GM18519 (cell line): ENCODE measurements at regions not wholly inside any gene's neighbourhood (a gene's known extent, or its start where the extent isn't known, plus 50 kb on each side); places are given as distances from the start of the nearest gene placed in this dataset.

Experiments
- ATAC-seq: cut with Tn5 transposase; IDR thresholded peaks from one replicate; pipeline ENCODE4 v1.9.1; 2021; ENCODE audit warnings: mild to moderate bottlenecking, moderate library complexity; ENCODE audit not compliant: unreplicated experiment, low FRiP score

DNA sequence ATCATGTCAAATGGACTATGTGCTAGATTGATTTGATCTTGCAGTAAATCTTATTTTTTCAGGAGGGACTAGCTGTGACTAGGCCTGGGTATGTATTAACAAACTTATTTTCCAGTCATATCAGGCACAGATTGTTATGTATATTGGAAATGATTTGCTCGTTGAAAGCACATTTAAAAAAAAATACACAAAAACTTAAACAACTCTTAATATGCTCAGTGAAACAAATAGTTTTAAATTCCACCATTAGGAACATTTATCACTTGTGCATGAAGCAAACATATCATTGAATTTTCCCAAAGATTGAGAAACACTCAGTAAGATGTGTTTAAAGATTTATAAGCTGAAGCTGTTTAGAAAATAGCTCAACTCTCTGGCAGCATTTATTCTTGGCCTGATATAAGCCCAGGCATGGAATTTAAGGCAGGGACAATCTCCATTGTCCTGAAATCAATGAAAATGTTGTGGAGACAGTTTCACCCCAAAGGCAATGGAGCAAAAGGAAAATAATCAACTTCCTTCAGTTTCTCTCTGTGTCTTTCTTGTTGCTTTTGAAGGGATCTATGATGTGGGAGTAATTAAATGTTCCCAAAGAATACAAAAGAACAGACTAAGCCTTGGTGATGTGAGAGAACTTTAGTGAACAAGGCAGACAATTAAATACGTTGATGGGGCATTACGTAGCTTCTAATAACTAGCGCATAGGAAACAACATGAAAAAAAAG is 250.3 kb downstream of the GPR37 start:
- ATAC-seq, result no peak

GRCh38 chr7:124514471-124514870 is 251.1 kb downstream of the GPR37 start:
- no peak for ATAC-seq

GRCh38 chr7:124497176-124497575 is 268.4 kb downstream of the GPR37 start:
- ATAC-seq, result no peak

GRCh38 chr7:124489925-124490324 is 275.7 kb downstream of the GPR37 start:
- no peak for ATAC-seq

DNA sequence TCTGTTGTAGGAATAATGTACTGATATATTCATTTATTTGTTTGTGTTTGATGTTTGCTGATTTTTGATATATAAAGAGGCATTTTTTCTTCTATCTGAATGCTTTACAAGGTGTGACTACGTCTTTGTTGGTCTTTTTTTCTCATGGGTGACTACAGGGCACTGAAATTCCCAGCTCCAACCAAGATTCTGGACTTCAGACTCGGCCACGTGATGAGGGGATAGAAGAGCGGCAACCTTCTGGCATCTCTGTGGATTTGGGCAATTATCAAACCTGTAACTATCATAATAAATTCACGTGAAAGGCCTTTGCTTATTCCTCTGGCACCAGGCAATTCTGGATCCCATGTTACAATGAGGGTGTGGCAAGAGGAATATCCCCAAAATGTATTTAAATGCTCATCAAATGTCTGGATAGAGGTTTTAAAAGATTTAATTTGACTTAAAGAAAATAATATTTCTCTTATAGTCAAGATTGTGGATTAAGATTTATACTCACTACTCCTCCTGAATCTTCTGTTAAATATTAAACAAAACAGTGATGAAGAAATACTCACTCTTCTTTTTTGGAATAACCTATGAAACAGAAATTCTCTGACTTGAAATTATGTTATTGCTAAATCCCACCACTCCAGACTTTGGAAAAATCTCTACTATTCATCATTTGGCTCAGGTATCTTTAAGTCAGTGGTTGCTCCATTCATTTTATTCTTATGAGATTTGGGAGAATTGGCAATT is 276.3 kb downstream of the GPR37 start:
- ATAC-seq, result no peak

GRCh38 chr7:124482229-124482628 is 283.4 kb downstream of the GPR37 start:
- ATAC-seq, result no peak

- no peak for ATAC-seq
Measured at GRCh38 chr7:124480821-124481290, 284.7 kb downstream of the GPR37 start.

GRCh38 chr7:124480036-124480820 is 285.4 kb downstream of the GPR37 start:
- no peak for ATAC-seq

GRCh38 chr7:124462249-124462648 is 303.3 kb downstream of the GPR37 start:
- no peak for ATAC-seq

GRCh38 chr7:124460555-124460954 is 305.0 kb downstream of the GPR37 start:
- no peak for ATAC-seq

DNA sequence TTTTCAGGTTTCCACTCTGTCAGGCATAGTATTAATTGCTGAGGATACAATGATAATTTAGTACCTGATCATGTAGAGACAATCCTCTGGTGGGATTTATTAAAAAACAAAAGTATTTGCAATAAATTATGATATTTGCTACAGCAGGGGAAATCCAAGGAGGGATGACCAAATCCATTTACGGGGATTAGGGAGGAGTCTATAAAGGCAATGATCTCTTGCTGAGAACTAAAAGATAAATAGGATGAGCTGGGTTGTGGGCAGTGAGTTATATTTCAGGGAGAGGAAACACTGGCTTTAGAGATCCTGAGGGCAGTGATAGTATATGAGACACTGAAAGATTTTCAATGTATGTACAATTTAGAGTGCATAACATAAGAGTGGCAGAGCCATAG is 305.5 kb downstream of the GPR37 start:
- ATAC-seq, result no peak

DNA sequence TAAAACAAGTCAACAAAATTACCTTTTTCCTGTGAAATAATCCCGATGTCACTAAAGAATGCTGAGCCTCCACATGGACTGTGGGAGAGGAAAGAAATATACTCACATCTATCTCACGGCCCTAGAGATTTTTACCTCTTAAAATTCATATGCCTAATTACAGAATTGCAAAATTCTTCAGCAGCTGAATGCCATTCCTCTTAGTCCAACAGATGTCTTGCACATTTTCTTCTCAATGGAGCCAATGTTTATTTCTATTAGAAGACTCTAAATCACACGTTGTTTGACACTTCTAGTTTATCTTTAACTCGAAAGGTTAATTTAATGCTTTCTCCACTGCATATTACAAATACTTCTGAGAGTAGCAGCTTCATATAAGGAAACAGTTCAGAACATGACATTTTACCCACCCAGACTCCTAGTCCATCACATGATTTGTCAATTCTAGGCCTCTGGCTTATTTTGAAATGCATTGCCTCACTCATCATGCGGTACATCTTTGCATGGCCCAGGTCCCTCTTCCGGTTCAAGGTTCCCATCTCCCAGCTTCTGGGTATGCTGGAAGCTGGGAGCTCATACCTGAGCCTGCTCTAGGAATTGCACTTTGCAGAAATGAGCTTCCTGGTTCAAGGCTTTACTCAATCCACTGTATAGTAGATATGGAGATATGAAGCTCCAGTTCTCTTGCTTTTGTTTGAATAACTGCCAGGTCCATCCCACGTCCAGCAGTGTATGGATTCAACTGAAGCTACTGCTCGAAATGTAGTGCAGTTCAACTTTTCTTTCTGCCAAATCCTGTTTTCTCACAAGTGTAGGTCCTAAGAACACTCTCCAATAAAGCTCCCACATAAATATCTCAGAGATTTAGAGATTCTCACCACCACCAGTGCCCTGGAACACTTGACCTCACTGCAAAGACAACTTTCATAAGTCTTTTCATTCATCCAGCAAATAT is 306.2 kb downstream of the GPR37 start:
- no peak for ATAC-seq

DNA sequence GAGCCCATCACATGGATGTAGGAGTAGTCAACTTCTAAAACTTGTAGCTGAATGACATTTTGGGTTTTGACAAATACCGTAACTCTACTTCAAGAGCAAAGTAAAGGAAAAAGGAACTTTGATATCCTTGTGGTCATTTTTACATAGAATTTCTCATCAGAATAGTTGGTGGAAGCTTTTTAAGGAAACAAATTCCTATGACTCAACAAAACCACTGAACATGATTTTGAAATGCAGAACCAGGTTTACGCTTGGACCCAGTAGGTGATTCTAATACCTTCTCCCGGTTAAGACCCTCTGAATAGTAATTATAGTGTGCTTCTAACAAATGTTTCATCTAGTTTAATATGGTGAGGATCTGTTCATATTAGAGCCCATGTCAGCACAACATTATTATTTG is 307.8 kb downstream of the GPR37 start:
- no peak for ATAC-seq

- ATAC-seq, result no peak
Measured at GRCh38 chr7:124456286-124456685, 309.3 kb downstream of the GPR37 start.

DNA sequence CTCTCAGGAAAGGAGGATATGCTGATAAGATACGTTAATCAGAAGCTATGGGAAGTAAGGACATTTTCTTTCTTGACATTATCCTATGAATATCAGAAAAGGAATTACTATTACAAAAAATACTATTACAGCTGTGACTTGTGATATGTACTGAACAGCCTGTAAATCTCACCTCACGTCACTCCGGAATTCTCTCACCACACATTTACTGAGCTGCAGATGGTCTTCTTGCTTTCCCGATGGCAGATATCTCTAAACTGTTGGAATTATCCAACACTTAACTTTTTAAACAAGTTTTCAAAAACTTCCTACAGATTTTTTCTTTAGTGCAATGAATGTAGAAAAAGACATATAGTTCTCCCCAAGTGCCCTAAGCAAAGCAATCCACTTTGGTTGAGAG is 313.4 kb downstream of the GPR37 start:
- ATAC-seq, result no peak

- ATAC-seq, result no peak
Measured at GRCh38 chr7:124449896-124450295, 315.7 kb downstream of the GPR37 start.

- no peak for ATAC-seq
Measured at GRCh38 chr7:124444696-124445480, 320.7 kb downstream of the GPR37 start.

DNA sequence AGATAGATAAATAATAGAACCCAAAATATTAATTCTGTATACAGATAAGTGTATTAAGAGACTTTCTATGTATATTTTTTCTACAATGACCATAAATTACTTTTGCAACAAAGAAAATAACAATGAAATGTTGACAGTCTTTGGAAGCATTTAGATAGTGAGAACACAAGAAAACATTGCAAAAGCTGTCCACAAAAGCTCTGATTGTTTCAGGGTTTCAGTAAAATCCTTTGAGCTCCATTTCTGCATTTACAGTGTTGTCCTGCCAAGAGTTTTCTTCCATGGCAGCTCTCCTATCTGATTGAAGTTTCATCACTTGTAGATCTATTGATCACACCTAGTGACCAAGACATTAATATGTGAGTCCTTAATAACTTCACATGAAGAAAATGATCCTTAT is 321.8 kb downstream of the GPR37 start:
- no peak for ATAC-seq

DNA sequence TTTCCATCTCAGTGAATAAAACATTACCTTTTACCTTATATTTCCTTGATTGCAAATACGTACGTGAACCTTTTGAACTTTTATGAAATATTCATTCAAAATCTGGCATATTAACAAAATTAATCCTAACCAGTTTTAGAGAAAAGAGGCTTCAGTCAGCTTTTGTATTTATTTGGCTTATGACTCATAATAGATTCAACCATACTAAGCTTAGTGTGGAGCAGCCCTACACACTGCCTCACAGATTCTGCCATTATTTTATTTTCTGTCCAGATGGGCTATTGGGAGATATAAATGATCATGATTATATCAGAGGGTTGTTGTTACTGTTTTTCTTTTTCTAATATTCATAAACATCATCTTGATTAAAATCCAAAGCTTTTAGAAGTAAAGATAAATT is 325.5 kb downstream of the GPR37 start:
- ATAC-seq, result no peak
